GM23338 (cell line): ENCODE measurements at regions not wholly inside any gene's neighbourhood (a gene's known extent, or its start where the extent isn't known, plus 50 kb on each side); places are given as distances from the start of the nearest gene placed in this dataset.

Experiments used
- ATAC-seq: fragments of 200-7000 bp; cut with Tn5 transposase; 3 replicates; pipeline ENCODE4 v1.9.1; 2020
- DNase-seq: peaks from one replicate; pipeline ENCODE4 v3.0.0-alpha.2; 2015; ENCODE audit warnings: low spot score
- H2AFZ ChIP-seq: fragments of 200-600 bp; sonication (generic); 2 replicates; pipeline ENCODE4 v1.8.0; 2016; ENCODE audit warnings: antibody characterized with exemption, mild to moderate bottlenecking, moderate library complexity
- H3F3A ChIP-seq: fragments of 200-600 bp; sonication (generic); replicated peaks from 2 replicates; pipeline ENCODE4 v1.8.0; 2017; ENCODE audit warnings: antibody characterized with exemption, mixed run types, low read depth
- H3K27ac ChIP-seq: fragments of 200-600 bp; sonication (generic); 2 replicates; pipeline ENCODE4 v1.6.1; 2016; ENCODE audit warnings: low read depth
- H3K27me3 ChIP-seq: fragments of 200-600 bp; sonication (generic); 2 replicates; pipeline ENCODE4 v1.8.0; 2016; ENCODE audit warnings: mild to moderate bottlenecking, mixed run types, moderate library complexity; ENCODE audit not compliant: insufficient read depth
- H3K36me3 ChIP-seq: fragments of 200-600 bp; sonication (generic); 2 replicates; pipeline ENCODE4 v1.8.0; 2016; ENCODE audit warnings: mild to moderate bottlenecking; ENCODE audit not compliant: insufficient read depth
- H3K4me1 ChIP-seq: fragments of 200-600 bp; sonication (generic); 2 replicates; pipeline ENCODE4 v1.8.0; 2016; ENCODE audit warnings: mild to moderate bottlenecking, moderate library complexity; ENCODE audit not compliant: insufficient read depth
- H3K4me2 ChIP-seq: fragments of 200-600 bp; sonication (generic); 2 replicates; pipeline ENCODE4 v1.7.1; 2017; ENCODE audit warnings: mixed run types
- H3K4me3 ChIP-seq: fragments of 200-600 bp; sonication (generic); 2 replicates; pipeline ENCODE4 v1.6.1; 2016; ENCODE audit warnings: mixed run types
- H3K79me2 ChIP-seq: fragments of 200-600 bp; sonication (generic); replicated peaks from 2 replicates; pipeline ENCODE4 v1.8.0; 2017; ENCODE audit warnings: mild to moderate bottlenecking; ENCODE audit not compliant: insufficient read depth
- H3K9me2 ChIP-seq: fragments of 200-600 bp; sonication (generic); 2 replicates; pipeline ENCODE4 v1.8.0; 2017; ENCODE audit not compliant: insufficient read depth
- H4K20me1 ChIP-seq: fragments of 200-600 bp; sonication (generic); replicated peaks from 2 replicates; pipeline ENCODE4 v1.8.0; 2017; ENCODE audit warnings: mild to moderate bottlenecking; ENCODE audit not compliant: insufficient read depth
- H3K27ac Mint-ChIP-seq: 2 replicates; pipeline ENCODE4 v1.8.0; 2020; ENCODE audit warnings: inconsistent platforms, mild to moderate bottlenecking, moderate library complexity, mixed read lengths
- H3K27me3 Mint-ChIP-seq: 3 replicates; pipeline ENCODE4 v1.8.0; 2022; ENCODE audit warnings: low read depth, mild to moderate bottlenecking, moderate library complexity, mixed read lengths, inconsistent platforms; ENCODE audit not compliant: insufficient read depth, poor library complexity
- H3K36me3 Mint-ChIP-seq: 3 replicates; pipeline ENCODE4 v1.8.0; 2021; ENCODE audit warnings: low read depth, mild to moderate bottlenecking, inconsistent platforms, moderate library complexity, mixed read lengths
- H3K4me1 Mint-ChIP-seq: 3 replicates; pipeline ENCODE4 v1.8.0; 2020; ENCODE audit warnings: mild to moderate bottlenecking, inconsistent platforms, mixed read lengths
- H3K4me3 Mint-ChIP-seq: 3 replicates; pipeline ENCODE4 v1.8.0; 2021; ENCODE audit warnings: moderate library complexity, mild to moderate bottlenecking, inconsistent platforms, mixed read lengths
- H3K9me3 Mint-ChIP-seq: 3 replicates; pipeline ENCODE4 v1.8.0; 2020; ENCODE audit warnings: moderate library complexity, mild to moderate bottlenecking, inconsistent platforms, mixed read lengths
- CREB1 ChIP-seq: fragments of 250-450 bp; sonication (Bioruptor Pico); IDR thresholded peaks from 2 replicates; pipeline ENCODE4 v1.5.0; 2020; ENCODE audit warnings: low read depth, mild to moderate bottlenecking, moderate library complexity
- EZH2 ChIP-seq: fragments of 200-600 bp; sonication (generic); IDR thresholded peaks from one replicate; pipeline ENCODE4 v1.8.0; 2017; ENCODE audit warnings: antibody characterized with exemption, mild to moderate bottlenecking, low read depth; ENCODE audit not compliant: unreplicated experiment
- EZH2phosphoT487 ChIP-seq: fragments of 200-600 bp; sonication (generic); IDR thresholded peaks from one replicate; pipeline ENCODE4 v1.8.1; 2018; ENCODE audit warnings: antibody characterized with exemption; ENCODE audit not compliant: unreplicated experiment
- JUNB ChIP-seq: IDR thresholded peaks from one replicate; pipeline ENCODE4 v1.6.1; 2016; ENCODE audit warnings: antibody characterized with exemption; ENCODE audit not compliant: unreplicated experiment
- NANOG ChIP-seq: IDR thresholded peaks from 2 replicates; pipeline ENCODE4 v1.6.1; 2016; ENCODE audit warnings: antibody characterized with exemption, borderline replicate concordance
- POLR2AphosphoS5 ChIP-seq: IDR thresholded peaks from 2 replicates; pipeline ENCODE4 v1.6.1; 2016; ENCODE audit warnings: antibody characterized with exemption, low read depth
- STAT1 ChIP-seq: IDR thresholded peaks from one replicate; pipeline ENCODE4 v1.6.1; 2016; ENCODE audit warnings: antibody characterized with exemption; ENCODE audit not compliant: unreplicated experiment
- ZNF331 ChIP-seq: fragments of 250-450 bp; sonication (Bioruptor Pico); IDR thresholded peaks from 2 replicates; pipeline ENCODE4 v1.5.0; 2020; ENCODE audit warnings: low read depth, mild to moderate bottlenecking, moderate library complexity
- TF ChIP-seq, protein P1 (sequence below): IDR thresholded peaks from one replicate; pipeline ENCODE4 v1.6.1; 2018; ENCODE audit warnings: antibody characterized with exemption; ENCODE audit not compliant: unreplicated experiment
- TF ChIP-seq, protein P2 (sequence below), 2 experiments: fragments of 200-600 bp in 1 of 2; sonication (generic) in 1 of 2; conservative IDR thresholded peaks; 2 replicates each; pipeline versions ENCODE4 v1.5.1 to v1.6.1; 2016 to 2017; ENCODE audit warnings: antibody characterized with exemption in 2 of 2, low read depth in 2 of 2, mild to moderate bottlenecking in 2 of 2, moderate library complexity in 1 of 2

DNA sequence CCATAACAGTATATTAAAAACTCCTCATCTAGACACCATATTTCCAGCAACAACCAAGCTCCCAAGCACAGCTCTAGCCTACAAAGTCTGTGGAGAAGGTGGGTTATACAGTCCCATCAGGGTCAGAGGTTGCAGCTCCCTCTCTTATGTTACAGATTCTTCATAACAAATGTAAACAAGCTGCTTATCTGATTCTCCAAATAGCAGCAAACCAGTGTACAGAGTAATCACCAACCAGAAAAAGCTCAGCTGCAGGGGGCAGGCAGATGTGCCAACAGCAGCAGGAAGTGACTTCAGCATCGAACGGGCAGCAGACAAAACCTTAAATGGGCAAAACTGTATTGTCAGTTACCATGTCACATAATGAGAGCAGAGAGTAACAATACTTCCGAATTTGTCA is 52.9 kb upstream of the NABP1 start:
- peaks cover 5% of the 10 kb centered on the region; the same call in 1 of the 2 replicates for H3K9me2 ChIP-seq
- H3F3A ChIP-seq: no peaks in the 10 kb centered on the region
- H4K20me1 ChIP-seq: no peaks in the 10 kb centered on the region
- H3K4me1 ChIP-seq: no peaks in the 10 kb centered on the region
- Mint-ChIP-seq H3K4me1 (no peaks in the 10 kb centered on the region), H3K9me3 (no peaks in the 10 kb centered on the region), H3K27me3 (peaks cover 2% of the 10 kb centered on the region), H3K36me3 (no peaks in the 10 kb centered on the region), H3K4me3 (no peak overlapping the region), H3K27ac (0 out of 2 replicates have a peak overlapping the region, but pooled peaks have one; percentile 10)
- DNase-seq (no peak), ATAC-seq (no peak)
- no peaks in the 10 kb centered on the region for H3K36me3 ChIP-seq
- H3K27ac ChIP-seq: no peak overlapping the region
- no peaks in the 10 kb centered on the region for H3K27me3 ChIP-seq
- H3K79me2 ChIP-seq: no peaks in the 10 kb centered on the region
- no peak overlapping the region for H3K4me3 ChIP-seq
- TF ChIP-seq, protein P1, sequence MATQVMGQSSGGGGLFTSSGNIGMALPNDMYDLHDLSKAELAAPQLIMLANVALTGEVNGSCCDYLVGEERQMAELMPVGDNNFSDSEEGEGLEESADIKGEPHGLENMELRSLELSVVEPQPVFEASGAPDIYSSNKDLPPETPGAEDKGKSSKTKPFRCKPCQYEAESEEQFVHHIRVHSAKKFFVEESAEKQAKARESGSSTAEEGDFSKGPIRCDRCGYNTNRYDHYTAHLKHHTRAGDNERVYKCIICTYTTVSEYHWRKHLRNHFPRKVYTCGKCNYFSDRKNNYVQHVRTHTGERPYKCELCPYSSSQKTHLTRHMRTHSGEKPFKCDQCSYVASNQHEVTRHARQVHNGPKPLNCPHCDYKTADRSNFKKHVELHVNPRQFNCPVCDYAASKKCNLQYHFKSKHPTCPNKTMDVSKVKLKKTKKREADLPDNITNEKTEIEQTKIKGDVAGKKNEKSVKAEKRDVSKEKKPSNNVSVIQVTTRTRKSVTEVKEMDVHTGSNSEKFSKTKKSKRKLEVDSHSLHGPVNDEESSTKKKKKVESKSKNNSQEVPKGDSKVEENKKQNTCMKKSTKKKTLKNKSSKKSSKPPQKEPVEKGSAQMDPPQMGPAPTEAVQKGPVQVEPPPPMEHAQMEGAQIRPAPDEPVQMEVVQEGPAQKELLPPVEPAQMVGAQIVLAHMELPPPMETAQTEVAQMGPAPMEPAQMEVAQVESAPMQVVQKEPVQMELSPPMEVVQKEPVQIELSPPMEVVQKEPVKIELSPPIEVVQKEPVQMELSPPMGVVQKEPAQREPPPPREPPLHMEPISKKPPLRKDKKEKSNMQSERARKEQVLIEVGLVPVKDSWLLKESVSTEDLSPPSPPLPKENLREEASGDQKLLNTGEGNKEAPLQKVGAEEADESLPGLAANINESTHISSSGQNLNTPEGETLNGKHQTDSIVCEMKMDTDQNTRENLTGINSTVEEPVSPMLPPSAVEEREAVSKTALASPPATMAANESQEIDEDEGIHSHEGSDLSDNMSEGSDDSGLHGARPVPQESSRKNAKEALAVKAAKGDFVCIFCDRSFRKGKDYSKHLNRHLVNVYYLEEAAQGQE: no peak
- TF ChIP-seq ZNF331 (CRISPR knock-in tag) (no peak), POLR2AphosphoS5 (no peak), EZH2phosphoT487 (no peak), STAT1 (no peak)
- TF ChIP-seq, protein P2, sequence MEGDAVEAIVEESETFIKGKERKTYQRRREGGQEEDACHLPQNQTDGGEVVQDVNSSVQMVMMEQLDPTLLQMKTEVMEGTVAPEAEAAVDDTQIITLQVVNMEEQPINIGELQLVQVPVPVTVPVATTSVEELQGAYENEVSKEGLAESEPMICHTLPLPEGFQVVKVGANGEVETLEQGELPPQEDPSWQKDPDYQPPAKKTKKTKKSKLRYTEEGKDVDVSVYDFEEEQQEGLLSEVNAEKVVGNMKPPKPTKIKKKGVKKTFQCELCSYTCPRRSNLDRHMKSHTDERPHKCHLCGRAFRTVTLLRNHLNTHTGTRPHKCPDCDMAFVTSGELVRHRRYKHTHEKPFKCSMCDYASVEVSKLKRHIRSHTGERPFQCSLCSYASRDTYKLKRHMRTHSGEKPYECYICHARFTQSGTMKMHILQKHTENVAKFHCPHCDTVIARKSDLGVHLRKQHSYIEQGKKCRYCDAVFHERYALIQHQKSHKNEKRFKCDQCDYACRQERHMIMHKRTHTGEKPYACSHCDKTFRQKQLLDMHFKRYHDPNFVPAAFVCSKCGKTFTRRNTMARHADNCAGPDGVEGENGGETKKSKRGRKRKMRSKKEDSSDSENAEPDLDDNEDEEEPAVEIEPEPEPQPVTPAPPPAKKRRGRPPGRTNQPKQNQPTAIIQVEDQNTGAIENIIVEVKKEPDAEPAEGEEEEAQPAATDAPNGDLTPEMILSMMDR (conservative IDR thresholded peaks at IDR 0.05; ENCODE audit: low read depth in 2 of 2): no peak
- H3K4me2 ChIP-seq: no peak overlapping the region
- H2AFZ ChIP-seq: no peak overlapping the region

DNA sequence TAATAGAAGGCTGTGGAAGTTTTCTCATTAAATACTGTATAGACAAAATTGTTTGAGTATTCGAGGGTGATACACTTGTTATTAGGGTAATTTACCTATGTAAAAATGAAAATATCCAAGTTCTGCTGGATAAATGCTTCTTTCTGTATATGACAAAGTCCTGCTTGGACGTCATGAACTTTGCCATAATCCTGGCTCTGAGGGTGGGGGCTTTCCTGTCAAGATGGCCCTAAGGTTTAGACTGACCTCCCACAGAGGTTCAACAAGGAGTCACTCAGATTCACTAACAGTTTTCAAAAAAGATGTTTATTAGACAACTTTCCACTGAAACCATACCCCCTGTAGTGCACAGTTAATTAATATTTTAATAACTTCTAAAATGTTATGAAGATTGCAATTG is 52.5 kb upstream of the NABP1 start:
- ATAC-seq (no peak), DNase-seq (no peak)
- peaks cover 2% of the 10 kb centered on the region for H3K27me3 Mint-ChIP-seq
- H3K4me2 ChIP-seq: no peak overlapping the region
- no peaks in the 10 kb centered on the region for H3K4me1 Mint-ChIP-seq
- H3K4me3 Mint-ChIP-seq: no peak overlapping the region
- no peak overlapping the region for H2AFZ ChIP-seq
- TF ChIP-seq EZH2phosphoT487 (no peak), JUNB (no peak), POLR2AphosphoS5 (no peak), NANOG (no peak), STAT1 (no peak), EZH2 (no peak), CREB1 (CRISPR knock-in tag) (no peak), ZNF331 (CRISPR knock-in tag) (no peak)
- TF ChIP-seq, protein P2 (conservative IDR thresholded peaks at IDR 0.05; ENCODE audit: low read depth in 2 of 2): no peak
- H3K27ac Mint-ChIP-seq: no peak overlapping the region
- no peak overlapping the region for H3K27ac ChIP-seq
- no peaks in the 10 kb centered on the region for H3K4me1 ChIP-seq
- H3K4me3 ChIP-seq: no peak overlapping the region
- H3K79me2 ChIP-seq: no peaks in the 10 kb centered on the region
- H3K27me3 ChIP-seq: no peaks in the 10 kb centered on the region
- peaks cover 5% of the 10 kb centered on the region; the same call in 1 of the 2 replicates for H3K9me2 ChIP-seq
- H3F3A ChIP-seq: no peaks in the 10 kb centered on the region
- H3K9me3 Mint-ChIP-seq: no peaks in the 10 kb centered on the region
- no peaks in the 10 kb centered on the region for H3K36me3 ChIP-seq
- no peaks in the 10 kb centered on the region for H3K36me3 Mint-ChIP-seq
- no peaks in the 10 kb centered on the region for H4K20me1 ChIP-seq
